NCI-H524 (cell line): ENCODE measurements at regions not wholly inside any gene's neighbourhood (a gene's known extent, or its start where the extent isn't known, plus 50 kb on each side); places are given as distances from the start of the nearest gene placed in this dataset.

Experiments used
- DNase-seq, 2 experiments: peaks; one replicate each; lab custom pipeline; 2025; lab: John Stamatoyannopoulos, UW

DNA sequence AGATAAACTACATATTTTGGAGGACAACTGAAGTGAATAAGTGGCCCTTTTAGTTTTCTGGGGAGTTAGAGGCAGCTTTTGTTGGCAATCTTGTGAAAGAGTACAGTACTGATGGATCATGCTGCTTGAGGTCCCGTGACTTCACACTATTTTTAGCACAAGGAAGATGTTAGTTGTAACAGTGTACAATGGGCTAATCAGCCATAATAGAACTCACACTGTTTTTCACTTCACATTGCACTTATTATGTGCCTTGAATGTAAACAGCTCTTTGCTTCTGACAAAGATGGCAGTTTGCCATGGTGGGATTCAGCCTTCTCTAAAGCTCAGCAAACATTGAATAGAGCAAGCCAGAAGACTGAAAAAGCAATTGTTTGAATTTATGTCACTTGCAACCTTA is 176.7 kb upstream of the ZNF608 start:
- DNase-seq = no peak

DNA sequence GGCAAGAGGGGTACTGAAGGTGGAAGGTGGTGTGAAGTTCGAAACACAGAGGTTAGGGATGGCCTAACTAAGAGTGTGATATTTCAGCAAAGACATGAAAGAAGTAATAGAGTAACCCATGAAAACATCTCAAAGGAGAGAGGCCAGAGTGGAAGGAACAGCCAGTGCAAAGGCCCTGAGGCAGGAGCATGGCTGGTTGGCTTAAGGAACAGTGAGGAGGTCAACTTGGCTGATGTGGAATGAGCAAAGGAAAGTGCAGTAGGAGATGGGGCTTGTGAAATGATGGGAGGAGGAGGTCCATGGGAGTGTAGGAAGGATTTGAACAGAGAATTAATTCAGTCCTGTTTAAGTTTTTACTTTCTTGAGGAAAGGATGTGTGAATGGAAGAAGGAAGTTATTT is 178.3 kb upstream of the ZNF608 start:
- no peak for DNase-seq

DNA sequence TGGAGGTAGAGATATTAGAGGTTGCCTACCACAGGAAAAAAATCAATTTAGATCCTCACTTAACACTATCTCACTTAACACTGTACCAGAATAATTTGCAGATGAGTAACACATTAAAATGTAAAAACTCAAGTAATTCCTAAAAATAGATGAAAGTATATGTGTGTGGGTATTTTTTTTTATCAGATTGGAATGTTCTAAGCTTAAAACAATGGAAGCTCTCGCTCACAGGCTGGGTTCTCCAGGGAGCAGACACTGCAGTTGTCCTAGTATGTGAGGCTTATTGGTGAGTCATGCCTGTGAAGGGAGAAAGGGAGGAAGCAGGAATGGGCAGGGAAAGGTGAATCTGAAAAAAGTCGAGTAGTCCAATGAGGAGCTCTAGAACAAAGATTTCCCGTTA is 181.3 kb upstream of the ZNF608 start:
- no peak for DNase-seq

DNA sequence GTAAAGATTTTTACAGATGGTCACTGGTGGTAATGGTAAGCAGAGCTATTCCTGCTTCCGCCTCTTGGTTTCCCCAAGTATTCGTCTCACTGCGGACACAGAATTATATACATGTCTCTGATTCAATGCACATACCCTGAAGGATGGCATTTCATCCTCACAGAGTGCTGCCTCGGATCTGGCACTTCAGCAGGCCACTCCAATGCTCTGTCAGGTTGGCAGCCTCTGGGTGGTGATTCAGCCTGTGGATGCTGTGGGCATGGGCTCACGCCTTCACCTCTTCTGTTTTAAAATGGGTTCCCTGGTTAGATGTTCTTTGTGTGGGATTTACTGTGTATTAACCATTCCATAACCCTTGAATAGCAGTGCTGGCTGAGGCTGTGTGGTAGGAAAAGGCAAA is 182.6 kb upstream of the ZNF608 start:
- DNase-seq = no peak

DNA sequence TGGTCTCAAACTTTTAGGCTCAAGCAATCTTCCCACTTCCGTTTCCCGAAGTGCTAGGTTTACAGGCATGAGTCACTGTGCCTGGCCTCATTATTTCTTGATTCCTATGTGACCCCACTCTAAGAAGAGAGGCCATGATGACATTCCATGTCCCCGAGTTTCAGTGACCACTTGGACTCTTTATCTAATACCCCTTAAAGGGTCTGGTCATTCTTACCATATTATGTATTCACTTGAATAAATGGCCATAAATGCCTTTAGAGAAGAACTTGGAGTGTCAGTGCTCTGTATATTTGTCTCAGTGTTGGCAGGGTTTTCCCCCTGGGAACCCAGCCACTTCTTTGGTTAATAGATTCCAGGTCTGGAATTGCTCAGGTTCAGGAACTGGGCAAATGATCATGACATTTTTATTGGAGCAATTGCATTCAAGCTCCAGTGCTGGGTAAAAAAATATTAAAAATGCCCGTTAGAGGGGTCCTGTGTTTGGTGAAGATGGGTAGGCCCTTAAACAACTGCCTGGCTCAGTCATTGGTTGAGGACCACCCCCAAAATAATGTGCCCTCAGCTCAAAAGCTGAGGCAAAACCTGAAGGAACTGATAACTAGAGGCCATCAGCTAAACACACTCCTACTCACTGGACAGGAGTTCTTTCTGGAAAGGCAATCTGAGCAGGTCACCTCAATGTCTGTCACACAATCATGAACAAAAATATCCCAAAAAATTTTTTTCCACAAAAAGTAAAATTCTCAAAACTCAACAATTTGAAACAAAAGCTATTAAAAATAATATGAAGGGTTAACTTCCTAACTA is 186.6 kb upstream of the ZNF608 start:
- no peak for DNase-seq

DNA sequence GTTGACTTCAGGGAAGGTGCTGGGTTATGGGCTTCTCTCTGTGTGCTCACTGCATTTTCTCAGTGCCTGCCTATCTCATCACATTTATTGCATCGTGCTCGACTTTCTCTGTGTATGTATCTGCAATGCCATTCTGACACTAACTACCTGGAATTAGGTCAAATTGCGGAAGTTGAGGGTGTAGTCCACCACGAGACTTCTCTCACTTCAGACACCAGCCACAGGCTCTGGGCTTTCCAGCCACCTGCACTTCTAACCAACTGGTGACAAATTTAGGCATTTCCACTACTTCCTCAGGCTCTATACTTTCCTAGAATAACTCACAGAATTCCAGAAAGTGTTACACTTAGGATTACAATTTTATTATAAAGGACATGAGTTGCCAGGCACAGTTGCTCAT is 188.6 kb upstream of the ZNF608 start:
- DNase-seq = no peak

DNA sequence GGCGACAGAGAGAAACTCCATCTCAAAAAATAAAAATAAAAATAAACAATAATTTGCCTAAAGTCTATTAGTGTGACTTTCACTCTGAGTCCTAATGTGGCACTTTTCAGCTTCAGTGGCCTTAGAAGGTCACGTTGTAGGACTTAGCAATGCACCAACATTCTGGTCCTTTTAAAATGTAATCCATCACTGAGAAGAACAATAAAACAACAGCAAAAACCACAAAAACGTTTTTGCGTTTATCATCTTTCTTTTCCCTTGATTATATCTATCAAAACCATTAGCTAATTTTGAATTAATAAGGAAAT is 190.1 kb upstream of the ZNF608 start:
- no peak for DNase-seq

DNA sequence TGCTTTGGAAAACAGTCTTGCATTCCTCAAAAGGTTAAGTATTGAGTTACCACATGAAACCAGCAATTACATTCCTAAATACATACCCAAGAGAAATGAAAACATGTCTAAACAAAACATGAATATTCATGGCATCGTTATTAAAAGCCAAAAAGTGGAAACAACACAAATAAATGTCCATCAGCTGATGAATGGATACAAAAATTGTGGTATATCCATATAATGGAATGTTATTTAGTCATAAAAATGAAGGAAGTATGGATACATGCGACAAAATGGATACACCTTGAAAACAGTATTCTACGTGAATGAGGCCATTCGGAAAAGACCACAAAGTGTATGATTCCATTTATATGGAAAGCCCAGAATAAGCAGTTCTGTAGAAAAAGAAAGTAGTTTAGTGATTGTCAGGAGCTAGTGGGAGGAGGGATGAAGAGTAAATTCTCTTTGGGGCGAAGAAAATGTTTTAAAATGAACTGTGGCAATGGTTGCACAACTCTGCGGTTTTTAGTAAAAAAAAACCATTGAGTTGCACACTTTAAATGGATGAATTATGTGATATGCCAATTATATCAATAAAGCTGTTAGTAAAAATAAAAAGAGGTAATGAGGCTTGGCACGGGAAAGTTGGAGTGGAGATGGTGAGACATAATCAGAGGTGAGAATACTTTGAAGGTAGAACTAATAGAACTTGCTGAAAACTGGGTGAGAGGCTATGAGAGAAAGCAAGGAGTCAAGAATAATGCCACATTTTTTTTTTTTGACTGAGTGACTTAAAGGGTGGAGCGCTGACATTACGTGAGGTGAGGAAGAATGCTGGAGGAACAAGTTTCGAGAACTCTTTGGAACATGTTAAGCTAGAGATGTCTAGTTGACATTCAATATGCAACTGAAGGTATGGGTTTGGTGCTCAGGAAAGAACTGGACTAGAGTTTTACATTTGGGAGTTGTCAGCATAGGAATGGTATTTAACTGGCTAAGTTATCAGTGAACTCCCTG is 194.9 kb upstream of the ZNF608 start:
- no peak for DNase-seq

DNA sequence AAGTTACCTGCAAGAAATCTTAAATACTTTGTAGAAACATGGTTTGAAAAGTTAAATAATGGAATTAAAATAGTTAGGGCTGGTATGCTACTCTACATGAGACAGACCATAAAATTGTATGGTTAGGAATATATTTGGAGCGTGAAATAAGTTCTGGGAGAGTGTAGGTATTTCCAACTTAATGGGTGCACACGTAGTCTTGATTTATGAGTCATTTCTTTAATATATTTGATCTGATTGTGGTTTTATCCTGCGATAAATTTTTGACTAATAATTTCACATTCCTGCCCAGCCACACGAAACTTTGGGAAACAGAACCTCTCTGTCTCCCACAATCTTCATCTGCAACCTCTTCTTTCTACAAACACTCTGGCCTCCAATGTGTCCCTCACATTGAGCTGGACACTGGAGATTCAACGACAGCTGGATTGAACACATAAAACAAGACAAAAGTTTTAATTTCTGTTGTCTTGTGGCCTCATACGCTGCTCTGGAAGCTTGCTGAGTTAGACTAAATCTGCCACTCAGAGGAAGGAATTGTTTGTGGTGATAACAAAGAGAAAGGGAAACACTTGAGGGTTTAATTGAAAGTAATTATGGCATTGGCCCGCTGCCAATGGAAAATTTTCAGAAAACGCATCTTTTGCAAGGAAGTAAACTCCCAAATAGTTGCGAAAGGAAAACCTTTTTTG is 201.8 kb upstream of the ZNF608 start:
- DNase-seq = no peak

DNA sequence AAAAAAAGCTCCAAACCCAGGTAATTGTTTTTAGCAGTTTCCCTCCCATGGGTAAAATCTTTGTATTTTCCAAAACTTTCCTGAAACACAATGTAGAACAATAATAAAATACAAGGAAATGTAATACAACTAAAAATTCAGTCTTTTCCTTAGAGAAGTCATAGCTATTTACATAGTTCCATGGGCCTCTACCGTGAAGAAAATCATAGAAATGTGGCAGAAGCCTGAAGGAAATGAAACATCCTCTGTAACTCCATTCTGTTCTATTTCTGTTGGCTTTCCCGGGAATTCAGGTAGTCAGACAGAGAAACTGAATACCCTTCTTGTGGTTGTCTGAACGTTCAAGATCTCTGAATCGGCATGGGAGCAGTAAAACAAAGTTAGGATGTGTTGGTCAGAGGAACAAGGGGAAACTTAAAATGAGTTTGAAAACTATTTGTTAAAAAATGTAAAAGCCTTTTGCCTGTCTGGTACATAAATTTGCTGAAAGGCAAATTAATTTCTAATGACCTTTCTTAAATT is 202.4 kb upstream of the ZNF608 start:
- DNase-seq = no peak

DNA sequence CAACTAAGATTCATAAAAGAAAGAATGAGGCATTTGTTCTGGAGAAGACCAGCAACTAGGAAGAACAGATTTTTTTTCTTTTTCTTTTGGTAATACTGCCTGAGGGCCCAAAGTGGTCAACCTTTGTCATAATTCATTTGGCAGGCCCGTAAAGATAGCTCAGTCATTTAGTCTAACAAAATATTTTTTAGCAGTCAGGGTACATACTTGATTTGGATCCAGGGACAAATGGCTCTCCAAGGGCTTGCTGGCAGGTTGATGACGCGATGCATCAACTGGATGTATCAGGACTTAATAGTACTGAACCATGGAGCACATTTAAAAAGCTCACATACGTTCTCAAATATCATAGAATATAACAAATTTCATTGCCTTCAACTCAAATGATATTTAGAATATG is 203.4 kb upstream of the ZNF608 start:
- no peak for DNase-seq

DNA sequence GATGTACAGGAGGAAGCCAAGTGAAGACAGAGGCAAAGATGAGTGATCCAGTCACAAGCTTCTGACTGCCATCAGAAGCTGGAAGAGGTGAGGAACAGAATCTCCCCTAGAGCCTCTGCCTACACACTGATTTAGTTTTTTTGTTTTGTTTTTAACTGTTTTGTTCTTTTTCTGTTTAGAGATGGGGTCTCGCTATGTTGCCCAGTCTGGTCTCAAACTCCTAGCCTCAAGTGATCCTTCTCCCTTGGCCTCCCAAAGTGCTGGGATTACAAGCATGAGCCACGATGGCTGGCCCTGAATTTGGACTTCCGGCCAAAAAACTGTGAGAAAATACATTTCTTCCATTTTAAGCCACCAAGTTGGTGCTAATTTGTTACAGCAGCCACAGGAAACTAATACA is 204.7 kb upstream of the ZNF608 start:
- no peak for DNase-seq

DNA sequence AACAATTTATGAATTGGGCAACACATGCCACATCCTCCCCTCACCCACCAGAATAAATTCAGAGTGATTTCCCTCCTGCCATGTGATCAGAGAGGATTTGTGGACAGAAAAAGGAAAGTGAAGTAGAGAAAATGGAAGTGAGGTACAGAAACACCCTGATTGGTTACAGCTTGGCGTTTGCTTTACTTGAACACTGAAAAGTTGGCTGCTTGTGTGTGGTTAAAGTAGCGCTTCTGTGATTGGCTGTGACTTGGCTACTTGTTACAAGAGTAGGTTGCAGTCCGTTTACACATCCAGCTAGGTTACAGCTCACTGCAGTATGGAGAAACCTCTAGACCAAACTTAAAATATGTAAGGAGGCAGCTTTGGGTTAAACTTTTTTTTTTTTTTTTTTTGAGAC is 205.2 kb upstream of the ZNF608 start:
- DNase-seq = no peak

DNA sequence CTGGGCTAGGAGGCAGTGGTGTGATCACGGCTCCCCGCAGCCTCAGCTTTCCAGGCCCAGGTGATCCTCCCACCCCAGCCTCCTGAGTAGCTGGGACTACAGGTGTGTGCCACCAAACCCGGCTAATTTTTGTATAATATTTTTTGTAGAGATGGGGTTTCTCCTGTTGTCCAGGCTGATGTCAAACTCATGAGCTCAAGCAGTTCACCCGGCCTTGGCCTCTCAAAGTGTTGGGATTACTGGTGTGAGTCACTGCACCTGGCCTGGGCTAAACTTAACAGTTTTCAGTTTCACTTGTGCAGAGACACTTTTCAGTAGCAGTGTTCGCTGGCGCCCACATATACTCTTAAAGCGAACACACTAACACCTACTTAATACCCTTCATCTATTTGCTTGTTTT is 205.6 kb upstream of the ZNF608 start:
- DNase-seq = no peak

DNA sequence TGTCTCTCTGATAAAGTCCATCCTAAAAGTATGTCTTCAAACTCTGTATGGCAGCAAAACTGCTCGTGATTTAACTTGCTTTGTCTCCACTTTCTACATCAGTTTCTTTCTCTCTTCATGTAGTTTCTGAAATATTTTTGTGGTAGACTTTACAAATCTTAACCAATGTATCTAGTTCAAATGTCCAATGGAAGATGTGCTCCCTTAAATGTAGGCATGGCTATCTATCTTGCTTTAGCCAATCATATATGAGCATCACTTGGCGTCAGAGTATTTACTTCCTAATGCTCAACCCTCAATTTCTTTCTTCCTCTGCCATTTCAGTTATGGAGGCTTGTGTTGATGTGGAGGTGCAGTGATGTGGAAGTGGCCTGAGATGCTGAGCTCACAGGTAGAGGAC is 206.1 kb upstream of the ZNF608 start:
- DNase-seq = no peak

DNA sequence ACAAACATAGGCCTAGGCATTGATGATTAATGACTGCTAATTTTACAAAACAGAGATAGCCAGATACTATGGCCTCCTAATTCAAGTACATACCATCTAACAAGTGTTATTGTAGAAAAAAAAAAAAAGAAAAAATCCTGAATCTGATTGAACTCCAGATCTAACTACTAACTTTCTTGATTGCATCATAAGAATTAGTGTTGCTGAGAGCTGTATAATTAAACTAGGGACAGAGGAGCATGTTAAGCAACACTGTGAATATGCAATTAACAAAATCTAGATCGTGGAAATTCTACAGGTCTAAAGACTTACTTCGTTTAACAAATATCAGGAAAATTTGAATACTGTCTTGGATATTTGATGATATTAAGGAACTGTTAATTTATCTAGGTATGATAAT is 208.3 kb upstream of the ZNF608 start:
- DNase-seq = no peak

DNA sequence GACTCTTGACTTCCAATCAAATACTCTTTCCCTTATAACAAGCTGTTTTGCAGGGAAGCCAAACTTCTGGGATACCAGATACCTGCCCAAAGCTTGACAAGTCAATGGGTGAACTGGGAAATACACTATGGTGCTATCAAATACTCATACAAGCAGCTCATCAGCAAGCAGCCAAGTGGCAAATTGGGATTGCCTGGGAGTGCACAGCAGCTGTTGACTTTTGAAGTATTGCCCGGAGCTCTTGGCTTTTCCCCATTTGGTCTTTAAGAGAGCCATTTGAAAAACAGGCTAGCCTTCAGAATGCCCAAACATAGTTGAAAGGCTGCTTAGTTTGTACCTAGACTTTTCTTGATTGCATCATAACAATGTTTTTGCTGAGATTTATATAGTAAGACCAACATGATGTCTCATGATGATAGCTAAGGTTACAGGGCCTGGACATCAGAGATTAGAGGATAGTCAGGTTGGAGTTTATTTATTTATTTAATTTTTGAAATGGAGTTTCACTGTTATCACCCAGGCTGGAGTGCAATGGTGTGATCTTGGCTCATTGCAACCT is 210.1 kb upstream of the ZNF608 start:
- peak in 1 of 2 experiments; percentile 39 for DNase-seq

DNA sequence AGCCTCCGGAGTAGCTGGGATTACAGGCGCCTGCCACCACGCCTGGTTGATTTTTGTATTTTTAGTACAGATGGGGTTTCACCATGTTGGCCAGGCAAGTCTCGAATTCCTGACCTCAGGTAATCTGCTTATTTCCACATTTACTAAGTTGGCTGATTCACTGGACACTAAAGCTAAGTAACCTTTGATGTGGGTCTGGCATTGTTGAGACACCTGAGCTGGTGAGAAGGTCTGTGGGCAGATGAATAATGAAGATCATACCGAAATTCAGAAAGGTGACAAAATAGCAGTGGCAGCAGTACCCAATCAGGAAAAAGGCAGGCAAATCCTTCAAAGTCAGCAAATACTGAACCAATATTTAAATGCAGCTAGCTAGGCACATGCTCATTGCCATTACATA is 210.6 kb upstream of the ZNF608 start:
- no peak for DNase-seq

DNA sequence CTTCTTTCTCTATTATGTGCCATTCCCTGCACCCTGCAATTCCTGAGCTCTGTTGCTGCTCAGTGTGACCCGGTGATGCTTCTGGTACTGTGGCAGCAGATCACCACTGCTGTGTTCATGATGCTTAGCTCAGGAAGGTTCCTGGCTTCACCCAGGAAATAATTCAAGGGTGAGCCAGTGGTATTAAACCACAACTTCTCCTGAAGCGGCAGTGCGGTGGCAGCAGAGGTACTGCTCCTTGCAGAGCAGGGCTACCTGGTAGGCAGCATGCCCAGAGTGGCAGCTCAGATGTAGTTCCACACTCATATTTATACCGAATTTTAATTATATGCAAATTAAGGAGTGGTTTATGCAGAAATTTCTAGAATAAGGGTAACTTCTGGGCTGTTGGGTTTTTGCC is 213.8 kb upstream of the ZNF608 start:
- DNase-seq = no peak

DNA sequence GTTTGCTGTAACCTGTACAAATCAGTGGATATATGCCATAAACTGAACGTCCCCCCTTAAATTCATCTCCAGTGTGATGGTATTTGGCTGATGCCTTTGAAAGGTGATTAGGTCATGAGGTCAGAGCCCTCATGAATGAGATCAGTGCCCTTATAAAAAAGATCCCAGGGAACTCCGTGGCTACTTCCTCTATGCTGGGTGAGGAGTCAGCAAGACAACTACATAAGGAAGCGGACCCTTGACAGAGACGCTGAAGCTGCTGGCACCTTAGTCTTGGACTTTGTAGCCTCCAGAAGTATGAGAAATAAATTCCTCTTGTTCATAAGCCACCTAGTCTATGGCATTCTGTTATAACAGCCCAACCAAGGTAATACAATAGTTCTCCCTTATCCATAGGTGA is 215.1 kb upstream of the ZNF608 start:
- DNase-seq = no peak

DNA sequence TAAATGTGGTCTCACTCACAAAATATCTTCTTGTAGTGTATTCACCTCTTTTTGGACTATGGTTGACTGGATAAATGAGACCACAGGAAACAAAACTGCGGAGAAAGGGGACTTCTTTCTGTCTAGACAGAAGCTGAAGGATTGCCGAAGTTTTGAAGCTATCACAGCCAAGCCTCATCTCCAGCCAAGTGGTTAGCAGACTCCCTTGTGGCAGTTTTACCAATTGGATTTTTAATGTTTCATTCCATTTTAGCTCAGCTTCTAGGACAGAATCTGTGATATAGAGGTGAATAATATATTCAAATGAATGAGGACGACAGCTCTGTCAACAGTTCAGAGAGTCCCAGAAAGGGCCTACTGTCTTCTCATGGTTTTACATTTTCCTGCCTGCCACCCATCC is 215.7 kb upstream of the ZNF608 start:
- DNase-seq = no peak

DNA sequence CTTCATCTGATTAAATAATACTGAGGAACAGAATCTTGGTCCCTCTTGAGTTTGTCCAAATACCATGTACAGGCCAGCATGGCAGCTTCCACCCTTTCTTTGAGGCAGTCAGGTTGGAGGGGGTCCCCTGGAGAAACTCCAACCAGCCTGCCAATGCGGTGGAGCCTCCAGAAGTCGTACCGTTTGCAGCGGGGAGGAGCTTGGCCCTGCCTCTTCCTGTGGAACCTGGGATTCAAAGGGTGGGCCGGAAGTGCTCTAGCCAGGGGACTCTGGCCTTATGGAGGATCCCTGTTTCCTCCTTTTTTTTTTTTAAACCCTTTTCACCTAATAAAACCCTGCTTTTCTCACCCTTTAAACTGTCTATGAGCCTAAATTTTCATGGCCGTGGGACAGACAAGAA is 216.3 kb upstream of the ZNF608 start:
- no peak for DNase-seq
